ENCODE measurements at regions not wholly inside any gene's neighbourhood (a gene's known extent, or its start where the extent isn't known, plus 50 kb on each side); places are given as distances from the start of the nearest gene placed in this dataset.
"Not testable (repeated sequence)": the region's sequence is repeated elsewhere in the genome, so short reads cannot be mapped to it uniquely, and the experiment has no call there.

- no peak for DNase-seq (ENCODE audit: low spot score)
Observed at GRCh38 chr4:87901422-87901992, 68.7 kb downstream of the MEPE start.

- DNase-seq (ENCODE audit: low spot score) = no peak
Observed at GRCh38 chr4:87904639-87905160, 70.8 kb upstream of the SPP1 start.

- no peak for DNase-seq (ENCODE audit: low spot score)
Observed at GRCh38 chr4:87908336-87908735, 67.2 kb upstream of the SPP1 start.

- DNase-seq (ENCODE audit: low spot score) = no peak
Observed at GRCh38 chr4:87910795-87911194, 64.7 kb upstream of the SPP1 start.

- DNase-seq (ENCODE audit: low spot score) = peak; percentile 66
Observed at GRCh38 chr4:87911252-87911774, 64.2 kb upstream of the SPP1 start.

- DNase-seq (ENCODE audit: low spot score) = peak; percentile 29
Observed at GRCh38 chr4:87912164-87913004, 63.1 kb upstream of the SPP1 start.

GRCh38 chr4:87913896-87914295 lies 61.6 kb upstream of the SPP1 start:
- no peak for DNase-seq (ENCODE audit: low spot score)

GRCh38 chr4:87915621-87916020 lies 59.9 kb upstream of the SPP1 start:
- DNase-seq (ENCODE audit: low spot score) = no peak

GRCh38 chr4:87916626-87917025 lies 58.9 kb upstream of the SPP1 start:
- no peak for DNase-seq (ENCODE audit: low spot score)

- DNase-seq (ENCODE audit: low spot score) = not testable (repeated sequence)
Observed at GRCh38 chr4:87917911-87918310, 57.6 kb upstream of the SPP1 start.

- no peak for DNase-seq (ENCODE audit: low spot score)
Observed at GRCh38 chr4:87918314-87919058, 57.0 kb upstream of the SPP1 start.

- not testable (repeated sequence) for DNase-seq (ENCODE audit: low spot score)
Observed at GRCh38 chr4:87919304-87919703, 56.2 kb upstream of the SPP1 start.

- no peak for DNase-seq (ENCODE audit: low spot score)
Observed at GRCh38 chr4:87919941-87920340, 55.6 kb upstream of the SPP1 start.

GRCh38 chr4:87920478-87920877 lies 55.0 kb upstream of the SPP1 start:
- no peak for DNase-seq (ENCODE audit: low spot score)

GRCh38 chr4:87921626-87922479 lies 53.7 kb upstream of the SPP1 start:
- DNase-seq (ENCODE audit: low spot score) = not testable (repeated sequence)

- not testable (repeated sequence) for DNase-seq (ENCODE audit: low spot score)
Observed at GRCh38 chr4:87924146-87924545, 51.4 kb upstream of the SPP1 start.

Data from globus pallidus (tissue), 1 donor.